ENCODE measurements at regions not wholly inside any gene's neighbourhood (a gene's known extent, or its start where the extent isn't known, plus 50 kb on each side); places are given as distances from the start of the nearest gene placed in this dataset.

- no peak for TF ChIP-seq CTCF (conservative IDR thresholded peaks at IDR 0.05)
- no peak for TF ChIP-seq EZH2 (IDR thresholded peaks at IDR 0.05; ENCODE audit: low read depth)
Measured at GRCh38 chr6:91667596-91667995, 1080.7 kb upstream of the MAP3K7 start.
